ENCODE measurements at regions not wholly inside any gene's neighbourhood (a gene's known extent, or its start where the extent isn't known, plus 50 kb on each side); places are given as distances from the start of the nearest gene placed in this dataset.
"Not testable (repeated sequence)": the region's sequence is repeated elsewhere in the genome, so short reads cannot be mapped to it uniquely, and the experiment has no call there.

DNA sequence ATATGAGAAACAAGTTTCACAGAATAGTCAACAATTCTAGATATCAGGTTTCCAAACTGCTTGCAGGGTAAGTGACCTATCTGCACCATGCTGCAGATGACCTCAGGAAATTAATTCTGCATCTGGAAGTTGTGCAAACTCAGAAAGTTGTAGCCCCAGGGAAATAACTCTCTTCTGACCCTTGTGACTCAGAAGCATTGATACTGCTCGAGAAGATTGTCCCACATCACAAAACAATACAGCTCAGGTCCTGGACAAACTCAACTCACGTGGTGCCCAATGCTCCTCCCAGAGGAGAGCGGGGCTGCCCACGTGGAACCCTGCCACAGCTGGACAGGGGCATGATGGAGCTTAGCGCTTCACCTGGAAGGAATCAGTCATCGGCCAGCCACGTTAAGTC is 221.9 kb upstream of the LRRC61 start:
- not testable (repeated sequence) for DNase-seq (ENCODE audit: low read depth, low spot score)

DNA sequence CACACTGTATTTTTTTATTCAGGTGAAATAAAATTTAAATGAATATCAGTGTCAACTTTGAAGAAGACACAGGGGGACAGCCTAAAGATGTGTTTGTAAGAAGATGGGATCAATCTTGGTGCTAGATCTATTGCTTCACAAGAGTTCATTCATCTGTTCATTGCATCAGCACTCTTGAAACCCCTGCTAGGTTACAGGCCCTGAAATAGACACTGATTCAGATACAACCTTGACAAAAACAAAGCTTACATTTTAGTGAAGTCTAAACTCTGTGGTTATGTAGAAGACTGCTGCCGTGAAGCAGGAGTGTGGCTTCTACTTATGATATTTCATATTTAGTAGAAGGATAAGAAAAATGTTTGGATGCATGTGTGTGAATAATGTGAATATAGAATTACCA is 215.9 kb upstream of the LRRC61 start:
- not testable (repeated sequence) for DNase-seq (ENCODE audit: low read depth, low spot score)

DNA sequence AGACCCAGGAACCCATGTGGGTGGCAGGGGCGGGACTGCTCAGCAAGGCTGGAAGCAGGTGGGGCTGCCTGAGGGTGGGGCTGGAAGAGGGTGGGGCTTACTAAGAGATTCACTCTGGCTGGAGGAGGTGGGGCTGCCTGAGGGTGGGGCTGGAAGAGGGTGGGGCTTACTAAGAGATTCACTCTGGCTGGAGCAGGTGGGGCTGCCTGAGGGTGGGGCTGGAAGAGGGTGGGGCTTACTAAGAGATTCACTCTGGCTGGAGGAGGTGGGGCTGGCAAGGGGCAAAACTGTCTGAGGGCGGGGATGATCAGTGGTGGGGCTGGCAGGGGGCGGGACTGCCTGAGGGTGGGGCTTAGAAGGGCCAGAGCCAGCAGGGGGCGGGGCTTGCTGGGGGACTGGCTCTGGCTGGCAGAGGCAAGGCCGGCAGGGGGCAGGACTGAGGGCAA is 212.8 kb upstream of the LRRC61 start:
- not testable (repeated sequence) for DNase-seq (ENCODE audit: low read depth, low spot score)

DNA sequence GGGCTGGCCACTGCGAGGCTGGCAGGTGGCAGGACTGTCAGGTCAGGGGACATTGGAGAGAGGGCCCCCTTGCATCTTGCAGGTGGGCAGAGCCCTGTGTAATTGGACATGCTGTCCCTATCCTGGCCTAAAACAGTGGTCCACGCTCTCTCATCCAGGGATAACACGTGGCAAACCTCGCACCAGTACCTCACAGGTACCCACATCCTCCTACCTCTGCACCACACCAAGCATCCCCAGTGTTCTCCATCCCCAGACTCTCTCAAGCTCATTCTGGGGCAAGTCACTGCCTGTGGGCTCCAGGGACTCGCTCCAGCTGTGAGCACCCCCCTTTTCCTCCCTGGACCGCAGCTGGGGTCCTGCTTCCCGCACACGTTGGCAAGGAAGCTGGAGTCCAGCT is 212.3 kb upstream of the LRRC61 start:
- DNase-seq (ENCODE audit: low read depth, low spot score), result not testable (repeated sequence)

DNA sequence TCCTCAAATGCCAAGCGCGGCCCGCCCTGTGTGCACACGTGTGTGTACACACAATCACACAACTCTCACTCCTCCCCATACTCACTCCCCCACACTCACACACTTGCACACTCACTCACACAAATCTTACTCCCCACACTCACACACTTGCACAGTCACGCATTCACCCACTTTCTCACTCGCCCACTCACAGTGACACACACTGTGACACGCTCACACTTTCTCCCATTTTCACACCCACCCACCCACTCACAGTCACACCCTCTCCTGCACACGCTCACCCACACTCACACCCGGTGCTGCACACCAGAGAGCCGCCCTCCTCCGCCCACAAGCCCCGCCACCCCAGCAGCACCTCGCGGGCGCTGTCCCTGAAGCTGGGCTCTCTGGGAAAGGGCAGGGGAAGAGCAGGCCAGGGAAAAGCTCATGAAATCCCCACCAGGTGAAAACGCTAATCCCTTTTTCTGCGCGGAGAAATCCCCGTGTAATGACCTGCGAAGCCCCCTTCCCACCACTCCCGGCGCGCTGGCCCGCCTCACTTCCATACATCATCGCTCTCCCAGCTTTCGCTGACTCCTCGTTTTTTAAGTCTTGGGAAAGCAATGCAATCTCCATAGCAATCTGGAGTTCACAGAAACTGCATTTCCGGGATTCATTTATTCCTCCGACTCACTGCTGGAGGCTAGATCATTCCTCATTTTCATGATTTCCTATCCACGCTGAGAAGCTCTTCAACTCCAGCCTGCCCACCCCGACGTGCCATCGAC is 211.6 kb upstream of the LRRC61 start:
- DNase-seq (ENCODE audit: low read depth, low spot score), result not testable (repeated sequence)

DNA sequence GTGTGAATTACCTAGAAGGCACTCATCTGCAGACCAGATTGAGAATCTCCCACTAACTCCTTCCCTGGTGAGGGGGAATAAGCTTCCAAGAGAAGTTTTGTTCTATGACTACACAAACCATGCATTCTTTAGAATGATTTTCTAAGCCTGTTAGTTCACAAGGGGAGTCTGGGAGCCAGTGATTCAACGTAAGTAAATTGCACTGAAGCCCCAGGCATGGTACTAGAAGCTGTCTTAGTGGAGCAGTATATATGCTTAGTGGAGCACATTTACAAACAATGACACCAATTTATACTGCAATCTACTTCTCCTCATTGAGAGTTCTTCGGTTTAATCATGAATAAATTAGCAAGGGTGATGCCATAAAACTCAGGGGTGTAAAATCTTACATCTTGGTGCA is 209.9 kb upstream of the LRRC61 start:
- not testable (repeated sequence) for DNase-seq (ENCODE audit: low read depth, low spot score)

DNA sequence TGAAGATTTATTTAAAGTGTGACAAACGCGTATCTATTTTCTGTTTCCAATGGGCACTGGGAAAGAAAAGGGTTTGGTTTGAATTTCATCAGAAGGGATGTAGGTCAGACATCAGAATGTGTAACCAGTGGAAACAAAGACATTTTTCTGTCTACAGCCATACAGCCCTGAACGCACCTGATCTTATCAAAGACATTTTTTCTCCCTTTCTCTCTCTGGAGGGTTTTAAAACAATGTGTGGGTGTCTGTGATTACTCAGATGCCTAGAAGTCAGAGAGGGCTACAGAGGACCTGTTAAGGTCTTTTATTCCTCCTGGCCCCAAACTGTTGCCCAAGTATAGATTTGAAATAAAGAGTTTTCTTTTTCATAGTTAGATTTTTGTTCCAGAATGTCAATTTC is 208.6 kb upstream of the LRRC61 start:
- DNase-seq (ENCODE audit: low read depth, low spot score), result not testable (repeated sequence)

DNA sequence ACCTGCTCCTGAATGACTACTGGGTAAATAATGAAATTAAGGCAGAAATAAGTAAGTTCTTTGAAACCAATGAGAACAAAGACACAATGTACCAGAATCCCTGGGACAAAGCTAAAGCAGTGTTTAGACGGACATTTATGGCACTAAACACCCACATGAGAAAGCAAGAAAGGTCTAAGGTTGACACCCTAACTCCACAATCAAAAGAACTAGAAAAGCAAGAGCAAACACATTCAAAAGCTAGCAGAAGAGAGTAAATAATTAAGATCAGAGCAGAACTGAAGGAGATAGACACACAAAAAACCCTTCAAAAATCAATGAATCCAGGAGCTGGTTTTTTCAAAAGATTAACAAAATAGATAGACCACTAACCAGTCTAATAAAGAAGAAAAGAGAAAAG is 203.2 kb upstream of the LRRC61 start:
- DNase-seq (ENCODE audit: low read depth, low spot score), result not testable (repeated sequence)

DNA sequence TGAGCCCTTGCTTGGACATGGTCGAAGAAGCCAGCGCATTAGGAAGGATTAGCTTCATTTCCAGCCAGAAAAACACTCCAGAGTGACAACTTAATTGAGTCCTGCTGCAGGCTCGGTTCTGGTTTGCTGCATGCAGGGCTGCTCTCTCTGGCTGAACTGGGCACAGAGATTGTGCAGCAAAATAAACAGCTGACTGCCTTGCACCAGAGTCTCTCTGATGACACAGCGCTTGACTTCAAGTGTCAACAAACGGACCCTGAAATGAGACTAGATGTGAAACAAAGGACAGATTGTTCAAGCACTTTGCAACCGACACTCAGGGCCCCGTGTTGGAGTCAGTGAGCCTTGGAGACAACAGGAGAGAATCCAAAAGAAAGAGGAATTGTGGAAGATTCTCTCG is 197.3 kb upstream of the LRRC61 start:
- not testable (repeated sequence) for DNase-seq (ENCODE audit: low read depth, low spot score)

DNA sequence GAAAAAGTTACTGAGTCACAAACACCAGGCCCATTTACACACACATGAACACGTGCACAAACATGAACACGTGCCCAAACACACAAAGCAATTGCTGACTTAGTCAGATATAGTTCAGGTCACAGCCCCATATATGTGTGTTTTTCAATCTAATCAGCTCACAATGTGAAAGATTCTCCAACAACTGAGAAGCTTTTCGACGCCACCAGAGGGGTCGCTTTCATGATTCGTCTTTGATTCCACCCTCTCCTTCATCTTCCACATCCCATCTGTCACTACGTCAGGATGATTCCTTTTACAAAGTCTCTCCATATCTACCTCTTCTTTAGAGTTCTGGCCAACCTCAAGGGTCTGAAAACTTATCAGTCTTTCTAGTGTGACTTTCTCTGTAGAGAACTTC is 188.7 kb upstream of the LRRC61 start:
- DNase-seq (ENCODE audit: low read depth, low spot score), result not testable (repeated sequence)

DNA sequence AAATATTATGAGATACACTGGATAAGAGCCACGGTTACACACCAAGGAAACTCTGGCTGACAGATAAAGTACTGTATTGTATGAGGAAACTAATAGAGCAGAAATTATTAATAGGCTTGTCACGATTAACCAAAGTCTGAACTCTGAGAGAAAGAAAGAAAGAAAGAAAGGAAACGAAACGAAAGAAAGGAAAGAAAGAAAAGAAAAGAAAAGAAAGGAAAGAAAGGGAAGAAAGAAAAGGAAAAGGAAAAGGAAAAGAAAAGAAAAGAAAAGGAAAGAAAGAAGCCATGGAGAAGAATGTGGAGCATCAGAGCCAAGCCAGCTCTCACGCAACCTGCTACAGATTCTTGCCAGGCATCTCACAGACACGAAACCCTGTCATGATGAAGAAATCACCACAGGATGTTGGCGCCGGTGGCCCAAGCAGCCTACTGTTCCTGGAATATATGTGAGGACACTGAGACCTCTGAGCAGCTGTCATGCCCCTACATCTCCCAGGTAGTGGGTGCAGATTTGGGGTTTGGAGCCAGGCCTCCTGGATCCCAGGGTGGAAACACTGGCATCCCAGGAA is 187.4 kb upstream of the LRRC61 start:
- not testable (repeated sequence) for DNase-seq (ENCODE audit: low read depth, low spot score)

DNA sequence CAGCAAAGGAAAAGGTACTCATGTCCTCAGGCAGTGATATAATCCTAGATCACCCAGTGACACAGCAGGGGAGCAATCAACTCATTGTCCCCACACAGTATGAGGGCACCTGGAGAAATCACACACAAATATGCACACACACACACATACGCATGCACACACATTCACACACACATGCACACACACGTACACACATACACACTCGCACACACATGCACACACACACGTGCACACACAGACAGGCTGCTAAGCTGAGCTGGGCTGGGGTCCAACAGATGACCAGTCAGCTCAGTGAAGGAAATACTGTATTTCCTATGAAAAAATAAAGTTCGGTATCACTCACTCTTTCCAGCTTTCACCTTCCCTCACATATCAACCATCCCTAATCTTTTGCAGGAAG is 183.3 kb upstream of the LRRC61 start:
- DNase-seq (ENCODE audit: low read depth, low spot score), result not testable (repeated sequence)

DNA sequence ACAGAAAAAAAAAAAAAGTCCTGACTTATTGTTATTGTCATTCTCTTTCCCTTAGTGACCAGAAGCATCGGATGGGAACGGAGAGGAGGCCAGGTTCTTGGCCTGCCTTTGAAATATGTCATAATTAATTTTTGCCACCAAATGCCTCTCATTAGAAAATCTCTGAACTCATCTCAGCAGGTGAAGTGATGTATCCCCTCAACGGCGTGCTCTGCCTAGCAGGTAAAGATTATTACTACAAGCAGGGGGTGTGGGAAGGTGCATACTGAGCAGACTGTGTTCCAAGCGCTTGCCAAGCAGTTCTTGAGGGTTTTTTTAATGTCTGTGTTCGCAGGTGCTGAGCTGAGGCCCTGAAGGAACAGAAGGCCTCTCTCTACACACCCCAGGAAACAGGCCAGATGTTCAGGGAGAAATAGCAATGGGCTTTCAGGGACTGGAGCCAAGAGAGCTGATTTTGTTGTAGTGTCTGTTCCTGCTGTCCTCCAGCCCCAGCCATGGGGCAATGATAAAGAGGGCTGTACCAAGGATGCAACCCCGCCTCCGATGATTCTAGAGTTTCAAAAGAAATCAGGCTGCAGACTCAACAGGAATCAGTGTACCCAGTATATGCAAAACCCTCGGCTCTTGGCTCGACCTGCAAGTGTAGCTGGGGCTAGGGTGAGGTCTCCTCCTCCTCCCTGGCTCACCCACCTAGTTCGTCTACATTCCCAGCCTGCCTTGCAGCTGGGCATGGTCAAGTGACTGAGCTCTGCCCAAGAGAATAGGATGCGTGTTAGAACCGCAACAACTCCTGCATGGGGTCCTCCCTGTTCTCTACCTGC is 181.4 kb upstream of the LRRC61 start:
- not testable (repeated sequence) for DNase-seq (ENCODE audit: low read depth, low spot score)

DNA sequence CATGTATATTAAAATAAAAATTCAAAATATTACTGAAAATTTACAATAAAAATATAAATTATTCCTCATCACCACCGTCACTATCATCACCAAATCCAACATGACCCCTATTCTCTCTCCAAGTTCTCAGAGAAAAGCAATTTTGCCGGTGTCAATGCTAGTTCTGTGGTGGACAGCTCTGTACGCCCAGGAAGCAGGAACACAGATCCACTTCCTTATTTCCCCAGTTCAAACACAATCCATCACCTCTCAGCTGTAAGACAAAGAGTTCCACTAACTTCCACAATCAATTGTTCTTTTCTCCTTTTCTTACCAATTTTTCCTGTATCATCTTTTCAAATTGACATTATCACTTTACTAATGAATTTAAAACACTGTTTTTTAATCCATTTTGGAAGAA is 177.0 kb upstream of the LRRC61 start:
- DNase-seq (ENCODE audit: low read depth, low spot score), result not testable (repeated sequence)

DNA sequence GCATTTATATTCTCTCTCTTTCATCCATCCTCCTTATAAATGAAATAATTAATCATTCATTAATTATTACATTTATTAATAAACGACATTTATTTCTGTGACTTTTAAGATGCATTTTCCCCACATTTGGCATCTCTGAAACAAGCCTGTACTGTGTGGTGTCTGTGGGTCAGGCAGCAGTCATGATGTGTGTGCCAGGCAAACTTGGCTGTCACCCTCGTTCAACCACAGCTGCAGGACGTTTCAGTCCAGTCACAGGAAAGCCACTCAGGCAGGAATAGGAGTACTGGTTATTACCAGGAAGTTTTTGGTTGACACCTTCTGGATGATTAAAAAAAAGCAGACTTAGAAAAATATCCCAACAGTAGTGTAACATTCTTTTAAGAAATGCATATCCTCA is 175.6 kb upstream of the LRRC61 start:
- not testable (repeated sequence) for DNase-seq (ENCODE audit: low read depth, low spot score)

DNA sequence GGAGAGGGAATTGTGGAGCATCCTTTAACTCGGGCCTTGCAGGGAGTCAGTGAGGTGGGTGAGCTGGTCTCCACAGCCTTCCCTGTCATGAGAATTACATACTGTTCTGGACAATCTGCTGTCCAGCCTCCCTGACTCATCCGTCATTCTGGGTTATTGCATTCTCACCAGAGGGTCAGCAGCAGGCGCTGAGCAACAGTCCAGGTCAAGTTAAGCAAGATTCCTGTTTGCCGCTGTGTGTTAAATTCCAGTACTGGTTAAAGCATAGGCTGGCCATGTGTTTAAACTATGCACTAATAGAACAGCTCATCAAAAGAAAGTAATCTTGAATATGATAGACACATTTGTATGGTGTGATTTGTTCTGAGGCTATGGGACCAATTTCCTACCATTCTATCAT is 167.1 kb upstream of the LRRC61 start:
- not testable (repeated sequence) for DNase-seq (ENCODE audit: low read depth, low spot score)

DNA sequence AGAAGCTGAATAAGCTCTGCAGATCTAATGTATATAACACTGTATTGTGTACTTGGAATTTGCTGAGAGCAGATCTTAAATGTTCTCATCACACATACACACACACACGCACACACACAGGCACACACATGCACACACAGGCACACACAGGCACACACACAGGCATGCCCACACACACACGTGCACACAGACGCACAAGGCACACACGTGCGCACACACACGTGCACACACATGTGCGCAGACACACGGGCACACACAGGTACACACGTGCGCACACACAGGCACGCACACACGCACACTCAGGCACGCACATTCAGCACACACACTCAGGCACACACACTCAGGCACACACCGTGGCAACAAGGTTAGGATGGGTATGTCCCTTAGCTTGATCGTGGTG is 164.5 kb upstream of the LRRC61 start:
- not testable (repeated sequence) for DNase-seq (ENCODE audit: low read depth, low spot score)

DNA sequence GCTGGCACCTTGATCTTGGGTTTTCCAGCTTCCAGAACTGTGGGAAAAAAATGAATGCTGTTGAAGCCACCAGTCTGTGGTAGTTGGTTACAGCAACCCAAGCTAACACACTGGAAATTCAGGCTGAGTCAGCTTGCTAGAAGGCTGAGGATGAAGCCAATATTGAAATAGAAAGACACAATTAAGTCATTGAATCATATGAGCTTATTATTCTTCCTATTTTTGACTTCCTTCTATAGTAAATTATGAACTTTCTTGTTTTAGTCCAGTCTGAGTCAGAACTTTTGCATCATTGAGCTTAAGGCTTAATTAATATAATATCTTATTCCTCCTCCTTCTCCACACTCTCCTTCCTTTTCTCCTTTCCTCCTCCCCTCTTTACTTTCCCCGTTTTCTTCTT is 153.6 kb upstream of the LRRC61 start:
- DNase-seq (ENCODE audit: low read depth, low spot score), result not testable (repeated sequence)

DNA sequence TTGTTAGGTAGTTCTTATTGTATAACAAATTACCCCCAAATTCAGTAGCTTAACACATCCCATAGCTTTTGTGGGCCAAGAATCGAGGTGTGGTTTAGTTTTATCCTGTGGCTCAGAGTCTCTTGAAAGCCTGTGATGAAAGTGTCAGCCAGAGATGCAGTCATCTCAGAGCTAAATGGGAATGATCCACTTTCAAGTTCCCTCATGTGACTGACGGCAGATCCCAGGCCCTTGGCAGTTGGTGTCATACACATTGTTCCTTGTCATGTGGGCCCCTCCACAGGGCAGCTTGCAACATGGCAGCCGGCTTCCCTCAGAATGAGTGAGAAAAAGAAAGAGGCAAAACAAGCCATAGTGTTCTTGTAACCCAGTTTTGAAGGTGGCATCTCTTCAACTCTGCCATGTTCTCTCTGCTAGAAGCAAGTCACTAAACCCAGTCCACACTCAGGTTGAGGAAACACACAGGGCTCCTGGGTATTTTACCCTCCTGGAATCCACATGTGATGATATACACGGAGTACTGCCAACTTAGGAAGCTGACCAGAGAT is 153.1 kb upstream of the LRRC61 start:
- DNase-seq (ENCODE audit: low read depth, low spot score), result not testable (repeated sequence)

DNA sequence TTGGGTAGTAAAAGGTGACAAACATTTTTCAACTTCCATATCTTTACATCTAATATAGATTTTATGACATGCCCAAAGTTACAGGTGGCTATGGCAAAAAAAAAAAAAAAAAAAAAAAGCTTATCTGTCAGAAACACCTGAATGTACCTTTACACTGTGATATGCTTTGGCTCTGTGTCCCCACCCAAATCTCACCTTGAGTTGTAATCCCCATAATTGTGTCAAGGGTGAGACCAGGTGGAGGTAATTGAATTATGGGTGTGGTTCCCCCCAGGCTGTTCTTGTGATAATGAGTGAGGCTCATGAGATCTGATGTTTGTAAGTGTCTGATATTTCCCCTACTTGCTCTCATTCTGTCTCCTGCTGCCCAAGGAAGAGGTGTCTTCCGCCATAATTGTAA is 139.6 kb upstream of the LRRC61 start:
- not testable (repeated sequence) for DNase-seq (ENCODE audit: low read depth, low spot score)

DNA sequence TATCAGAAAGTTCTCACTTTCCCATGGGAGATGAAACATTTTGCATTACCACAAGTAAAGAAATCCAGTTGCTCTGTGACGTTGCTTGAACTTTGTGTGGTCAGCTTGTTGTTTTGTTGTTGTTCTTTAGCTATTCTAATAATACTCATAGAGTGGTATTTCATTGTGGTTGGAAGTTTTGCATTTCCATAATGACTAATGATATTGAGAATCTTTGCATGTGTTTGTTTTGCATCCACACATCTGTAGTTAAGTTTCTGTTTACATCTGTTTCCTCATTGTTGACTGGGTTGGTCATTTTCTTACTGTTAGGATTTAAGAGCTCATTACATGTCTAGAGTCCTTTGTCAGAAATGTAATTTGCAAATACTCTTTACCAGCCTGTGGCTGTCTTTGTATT is 133.2 kb upstream of the LRRC61 start:
- not testable (repeated sequence) for DNase-seq (ENCODE audit: low read depth, low spot score)

DNA sequence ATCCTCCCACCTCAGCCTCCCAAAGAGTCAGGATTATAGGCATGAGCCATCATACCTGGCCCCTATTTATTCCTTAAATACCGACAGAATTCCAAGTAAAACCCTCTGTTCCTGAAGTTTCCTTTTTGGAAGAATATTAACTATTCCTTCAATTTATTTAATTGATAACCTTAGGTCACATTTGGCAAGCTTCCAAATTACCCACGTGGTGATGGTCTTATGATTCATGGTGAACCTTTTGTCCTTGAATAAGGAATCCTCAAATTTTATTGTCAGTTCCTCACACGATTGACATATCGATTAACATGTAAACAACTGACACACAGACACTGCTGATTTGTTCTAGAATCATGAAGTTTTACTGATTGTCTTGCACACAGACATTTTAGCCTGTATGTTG is 130.6 kb upstream of the LRRC61 start:
- DNase-seq (ENCODE audit: low read depth, low spot score), result not testable (repeated sequence)
